H9 (cell line): ENCODE measurements at regions not wholly inside any gene's neighbourhood (a gene's known extent, or its start where the extent isn't known, plus 50 kb on each side); places are given as distances from the start of the nearest gene placed in this dataset.

Experiments used
- DNase-seq: peaks from one replicate; pipeline ENCODE4 v3.0.0-alpha.2; 2017
- H2AFZ ChIP-seq: one replicate; pipeline ENCODE4 v1.6.1; 2013; ENCODE audit warnings: mild to moderate bottlenecking, low read length, control low read depth, moderate library complexity
- H2AK5ac ChIP-seq: 2 replicates; pipeline ENCODE4 v1.6.1; 2013; ENCODE audit warnings: low read length, control low read depth, mixed read lengths; ENCODE audit not compliant: insufficient read length
- H2BK120ac ChIP-seq: one replicate; pipeline ENCODE4 v1.6.1; 2013; ENCODE audit warnings: low read depth, mild to moderate bottlenecking, low read length, control low read depth, inconsistent platforms; ENCODE audit not compliant: poor library complexity, severe bottlenecking
- H2BK12ac ChIP-seq: 2 replicates; pipeline ENCODE4 v1.6.1; 2013; ENCODE audit warnings: low read length, control low read depth, mixed read lengths, low read depth; ENCODE audit not compliant: insufficient read length
- H2BK15ac ChIP-seq: 2 replicates; pipeline ENCODE4 v1.6.1; 2013; ENCODE audit warnings: low read depth, low read length, control low read depth
- H2BK20ac ChIP-seq: one replicate; pipeline ENCODE4 v1.6.1; 2013; ENCODE audit warnings: low read depth, mild to moderate bottlenecking, low read length, control low read depth, inconsistent platforms; ENCODE audit not compliant: poor library complexity, severe bottlenecking
- H2BK5ac ChIP-seq: 2 replicates; pipeline ENCODE4 v1.6.1; 2013; ENCODE audit warnings: low read length, control low read depth, mixed read lengths; ENCODE audit not compliant: insufficient read length
- H3K14ac ChIP-seq: 2 replicates; pipeline ENCODE4 v1.6.1; 2013; ENCODE audit warnings: low read length, control low read depth; ENCODE audit not compliant: insufficient read depth
- H3K18ac ChIP-seq: 2 replicates; pipeline ENCODE4 v1.6.1; 2013; ENCODE audit warnings: low read depth, mild to moderate bottlenecking, mixed read lengths, low read length, control low read depth; ENCODE audit not compliant: insufficient read length
- H3K23ac ChIP-seq: 2 replicates; pipeline ENCODE4 v1.6.1; 2013; ENCODE audit warnings: low read length, control low read depth, mixed read lengths, low read depth; ENCODE audit not compliant: insufficient read length
- H3K23me2 ChIP-seq: 2 replicates; pipeline ENCODE4 v1.6.1; 2013; ENCODE audit warnings: low read depth, mild to moderate bottlenecking, mixed read lengths, low read length, control low read depth; ENCODE audit not compliant: insufficient read length, poor library complexity, severe bottlenecking
- H3K27ac ChIP-seq: 2 replicates; pipeline ENCODE4 v1.5.1; 2013; ENCODE audit warnings: low read length, control low read depth, mixed read lengths, low read depth; ENCODE audit not compliant: insufficient read length
- H3K27me3 ChIP-seq: 2 replicates; pipeline ENCODE4 v1.6.1; 2013; ENCODE audit warnings: low read length, control low read depth, inconsistent platforms; ENCODE audit not compliant: insufficient read depth
- H3K4ac ChIP-seq: 2 replicates; pipeline ENCODE4 v1.6.1; 2013; ENCODE audit warnings: low read depth, mild to moderate bottlenecking, control low read depth, inconsistent platforms, low read length, moderate library complexity
- H3K4me1 ChIP-seq: 2 replicates; pipeline ENCODE4 v1.6.1; 2013; ENCODE audit warnings: low read length, control low read depth, inconsistent platforms; ENCODE audit not compliant: insufficient read depth
- H3K4me2 ChIP-seq: 2 replicates; pipeline ENCODE4 v1.6.1; 2013; ENCODE audit warnings: low read length, control low read depth, mixed read lengths; ENCODE audit not compliant: insufficient read length, insufficient read depth
- H3K56ac ChIP-seq: 2 replicates; pipeline ENCODE4 v1.6.1; 2013; ENCODE audit warnings: low read depth, mild to moderate bottlenecking, mixed read lengths, low read length, control low read depth; ENCODE audit not compliant: insufficient read length
- H3K79me1 ChIP-seq: 2 replicates; pipeline ENCODE4 v1.6.1; 2013; ENCODE audit warnings: low read depth, mild to moderate bottlenecking, moderate library complexity, low read length, control low read depth, inconsistent platforms; ENCODE audit not compliant: insufficient read depth, poor library complexity, severe bottlenecking
- H3K79me2 ChIP-seq: 2 replicates; pipeline ENCODE4 v1.6.1; 2013; ENCODE audit warnings: low read length, control low read depth, inconsistent platforms; ENCODE audit not compliant: insufficient read depth
- H3K9ac ChIP-seq: 2 replicates; pipeline ENCODE4 v1.6.1; 2013; ENCODE audit warnings: low read length, control low read depth, mixed read lengths; ENCODE audit not compliant: insufficient read length; ENCODE audit errors: extremely low read depth
- H3K9me3 ChIP-seq: one replicate; pipeline ENCODE4 v1.6.1; 2013; ENCODE audit warnings: low read depth, low read length, inconsistent platforms; ENCODE audit not compliant: control insufficient read depth
- H3T11ph ChIP-seq: one replicate; pipeline ENCODE4 v1.6.1; 2013; ENCODE audit warnings: mild to moderate bottlenecking, low read length, control low read depth, inconsistent platforms
- H4K20me1 ChIP-seq: one replicate; pipeline ENCODE4 v1.6.1; 2013; ENCODE audit not compliant: control insufficient read depth, insufficient read length, insufficient read depth
- H4K5ac ChIP-seq: 2 replicates; pipeline ENCODE4 v1.6.1; 2013; ENCODE audit warnings: low read depth, mild to moderate bottlenecking, mixed read lengths, low read length, control low read depth; ENCODE audit not compliant: insufficient read length
- H4K8ac ChIP-seq: replicated peaks from 2 replicates; pipeline ENCODE4 v1.6.1; 2013; ENCODE audit warnings: low read length, control low read depth, mixed read lengths, low read depth; ENCODE audit not compliant: insufficient read length
- H4K91ac ChIP-seq: 2 replicates; pipeline ENCODE4 v1.6.1; 2013; ENCODE audit warnings: low read depth, mild to moderate bottlenecking, moderate library complexity, mixed read lengths, low read length, control low read depth; ENCODE audit not compliant: insufficient read length
- H3K27ac Mint-ChIP-seq, 3 experiments: 2 replicates in 2 of 3; 3 replicates in 1 of 3; pipeline ENCODE4 v1.8.0; 2020 to 2021; ENCODE audit warnings: mixed read lengths in 3 of 3, mild to moderate bottlenecking in 1 of 3, moderate library complexity in 1 of 3
- H3K27me3 Mint-ChIP-seq: 2 replicates; pipeline ENCODE4 v1.8.0; 2021; ENCODE audit warnings: low read depth, mild to moderate bottlenecking, moderate library complexity, mixed read lengths
- H3K36me3 Mint-ChIP-seq, 3 experiments: 2 replicates in 2 of 3; 3 replicates in 1 of 3; pipeline ENCODE4 v1.8.0; 2020 to 2021; ENCODE audit warnings: low read depth in 3 of 3, mixed read lengths in 3 of 3; ENCODE audit not compliant: insufficient read depth in 1 of 3
- H3K4me1 Mint-ChIP-seq, 2 experiments: 2 replicates each; pipeline ENCODE4 v1.8.0; 2020; ENCODE audit warnings: mixed read lengths in 2 of 2
- H3K4me3 Mint-ChIP-seq, 2 experiments: 2 replicates in 1 of 2; 3 replicates in 1 of 2; pipeline ENCODE4 v1.8.0; 2020 to 2021; ENCODE audit warnings: mild to moderate bottlenecking in 2 of 2, mixed read lengths in 2 of 2, moderate library complexity in 1 of 2
- H3K9me3 Mint-ChIP-seq, 2 experiments: 2 replicates in 1 of 2; 3 replicates in 1 of 2; pipeline ENCODE4 v1.8.0; 2020; ENCODE audit warnings: mild to moderate bottlenecking in 2 of 2, mixed read lengths in 2 of 2, moderate library complexity in 1 of 2
- WGBS: extraction: QIAGEN DNeasy Blood & Tissue Kit; methylation state at CpG from one replicate; pipeline ENCODE4 v1.1.7; 2013; ENCODE audit warnings: missing lambda C conversion rate, low lambda C conversion rate, mixed read lengths; ENCODE audit not compliant: insufficient read length; ENCODE audit errors: extremely low coverage; 5-methylcytosine and 5-hydroxymethylcytosine counted together
- TF ChIP-seq, protein P1 (sequence below): fragments of 200-600 bp; sonication (generic); conservative IDR thresholded peaks from 3 replicates; pipeline ENCODE4 v1.8.0; 2021; ENCODE audit warnings: antibody characterized with exemption, mild to moderate bottlenecking

DNA sequence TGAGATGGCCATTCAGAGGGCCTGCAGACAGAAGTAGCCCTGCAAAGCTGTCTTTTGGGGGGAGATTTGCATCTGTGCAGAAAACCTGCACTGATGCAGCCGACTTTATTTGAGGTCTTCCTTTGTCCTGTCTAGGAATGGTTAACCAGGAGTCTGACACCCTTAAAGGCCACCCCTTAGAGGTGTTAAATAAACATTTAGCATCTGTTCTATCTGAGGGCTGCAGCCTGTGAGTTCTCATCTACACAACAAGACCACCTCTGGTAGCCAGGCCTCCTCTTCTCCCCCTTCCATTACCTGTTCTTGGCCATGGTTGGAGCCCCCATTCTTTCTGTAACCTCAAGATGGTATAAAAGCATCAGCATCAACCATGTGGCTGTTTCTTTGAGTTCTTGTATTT, 214.4 kb upstream of the HS6ST1 start:
- Histone ChIP-seq H4K91ac (no peak overlapping the region), H3K14ac (no peak overlapping the region), H2AFZ (no peak overlapping the region), H3K79me2 (no peaks in the 10 kb centered on the region), H2BK15ac (no peak overlapping the region), H3T11ph (no peak overlapping the region), H3K79me1 (no peaks in the 10 kb centered on the region), H2AK5ac (no peak overlapping the region), H2BK5ac (no peak overlapping the region), H4K8ac (no peak overlapping the region), H3K27me3 (no peaks in the 10 kb centered on the region), H2BK20ac (no peak overlapping the region), H4K5ac (no peak overlapping the region), H2BK12ac (no peak overlapping the region), H2BK120ac (no peak overlapping the region), H3K9ac (no peak overlapping the region), H3K4ac (no peak overlapping the region), H3K23me2 (no peaks in the 10 kb centered on the region), H3K4me2 (no peak overlapping the region), H3K23ac (no peak overlapping the region), H3K18ac (no peak overlapping the region), H3K4me1 (0 out of 2 replicates have a peak, but pooled peaks cover 1% of the 10 kb centered on the region), H4K20me1 (no peaks in the 10 kb centered on the region), H3K56ac (no peak overlapping the region), H3K9me3 (no peaks in the 10 kb centered on the region), H3K27ac (no peak overlapping the region)
- DNase-seq, result no peak
- TF ChIP-seq, protein P1, sequence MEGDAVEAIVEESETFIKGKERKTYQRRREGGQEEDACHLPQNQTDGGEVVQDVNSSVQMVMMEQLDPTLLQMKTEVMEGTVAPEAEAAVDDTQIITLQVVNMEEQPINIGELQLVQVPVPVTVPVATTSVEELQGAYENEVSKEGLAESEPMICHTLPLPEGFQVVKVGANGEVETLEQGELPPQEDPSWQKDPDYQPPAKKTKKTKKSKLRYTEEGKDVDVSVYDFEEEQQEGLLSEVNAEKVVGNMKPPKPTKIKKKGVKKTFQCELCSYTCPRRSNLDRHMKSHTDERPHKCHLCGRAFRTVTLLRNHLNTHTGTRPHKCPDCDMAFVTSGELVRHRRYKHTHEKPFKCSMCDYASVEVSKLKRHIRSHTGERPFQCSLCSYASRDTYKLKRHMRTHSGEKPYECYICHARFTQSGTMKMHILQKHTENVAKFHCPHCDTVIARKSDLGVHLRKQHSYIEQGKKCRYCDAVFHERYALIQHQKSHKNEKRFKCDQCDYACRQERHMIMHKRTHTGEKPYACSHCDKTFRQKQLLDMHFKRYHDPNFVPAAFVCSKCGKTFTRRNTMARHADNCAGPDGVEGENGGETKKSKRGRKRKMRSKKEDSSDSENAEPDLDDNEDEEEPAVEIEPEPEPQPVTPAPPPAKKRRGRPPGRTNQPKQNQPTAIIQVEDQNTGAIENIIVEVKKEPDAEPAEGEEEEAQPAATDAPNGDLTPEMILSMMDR, result no peak
- peaks cover 27 to 33% of the 10 kb centered on the region in 2 experiments for H3K4me1 Mint-ChIP-seq
- H3K27me3 Mint-ChIP-seq, result no peaks in the 10 kb centered on the region; the same call in 1 of the 2 replicates
- whole genome bisulfite sequencing, result no CpG with 5 or more reads among the region's 1 CpG
- peaks cover 0 to 3% of the 10 kb centered on the region in 2 experiments; a peak in 1 of 5 replicates for H3K9me3 Mint-ChIP-seq
- peaks cover 0 to 5% (median 0%) of the 10 kb centered on the region in 3 experiments; a peak in 3 of 7 replicates for H3K36me3 Mint-ChIP-seq
- no peak overlapping the region for H3K27ac Mint-ChIP-seq
- H3K4me3 Mint-ChIP-seq, result no peak overlapping the region
